HepG2 (cell line): ENCODE measurements at regions not wholly inside any gene's neighbourhood (a gene's known extent, or its start where the extent isn't known, plus 50 kb on each side); places are given as distances from the start of the nearest gene placed in this dataset.

Experiments
- ATAC-seq: fragments of 200-7000 bp; cut with Tn5 transposase; 3 replicates; pipeline ENCODE4 v1.9.1; 2020; ENCODE audit warnings: mild to moderate bottlenecking, moderate library complexity
- BruUV-seq: library from RNA; stranded (reverse); fragments of 400-500 nt; replicated peaks from 2 replicates; lab custom pipeline; 2021; lab: Mats Ljungman, UMichigan
- CTCF ChIA-PET: fragments of 300-600 bp; formaldehyde crosslinking; extraction: SDS; loops from one replicate; lab custom pipeline; 2021; ENCODE audit warnings: low total read pairs, inconsistent platforms, low intra/inter-chr PET ratio; lab: Yijun Ruan, JAX
- POLR2A ChIA-PET: fragments of 350-600 bp; sonication (Branson Sonifier 250); formaldehyde crosslinking; loops from one replicate; lab custom pipeline; 2020; ENCODE audit warnings: antibody characterized with exemption, inconsistent platforms; lab: Yijun Ruan, JAX
- DNase-seq: peaks from one replicate; pipeline ENCODE4 v3.0.0-alpha.2; 2015; ENCODE audit warnings: low spot score
- FAIRE-seq: peaks from 3 replicates; lab custom pipeline; 2011; peaks lifted over from hg19 to GRCh38; lab: Jason Lieb, UNC
- H2AFZ ChIP-seq: one replicate; pipeline ENCODE4 v1.6.1; 2011; ENCODE audit warnings: low read length, inconsistent platforms
- H3K27ac ChIP-seq: fragments of 300-600 bp; 3 replicates; pipeline ENCODE4 v1.8.0; 2011; ENCODE audit warnings: mixed run types, mild to moderate bottlenecking, mixed read lengths, low read length, inconsistent platforms; ENCODE audit not compliant: insufficient read depth; ENCODE audit errors: extremely low read length
- H3K27me3 ChIP-seq, 2 experiments: fragments of 200-600 bp in 1 of 2; 2 replicates in 1 of 2; 3 replicates in 1 of 2; pipeline versions ENCODE4 v1.6.0 to v1.8.0; 2011; ENCODE audit warnings: low read length in 2 of 2, mild to moderate bottlenecking in 2 of 2, moderate library complexity in 2 of 2, inconsistent platforms in 1 of 2; ENCODE audit not compliant: insufficient read depth in 2 of 2, control insufficient read depth in 1 of 2
- H3K36me3 ChIP-seq, 2 experiments: fragments of 200-600 bp in 1 of 2; replicated peaks in 1 of 2; 2 replicates in 1 of 2; 3 replicates in 1 of 2; pipeline versions ENCODE4 v1.5.1 to v1.8.0; 2011; ENCODE audit warnings: low read length in 2 of 2, inconsistent platforms in 1 of 2; ENCODE audit not compliant: insufficient read depth in 2 of 2, control insufficient read depth in 1 of 2
- H3K4me1 ChIP-seq: 2 replicates; pipeline ENCODE4 v1.5.1; 2012; ENCODE audit warnings: low read length, inconsistent platforms; ENCODE audit not compliant: insufficient read depth
- H3K4me2 ChIP-seq: 2 replicates; pipeline ENCODE4 v1.6.0; 2011; ENCODE audit warnings: low read depth, low read length, inconsistent platforms
- H3K4me3 ChIP-seq, 3 experiments: fragments of 200-600 bp in 1 of 3; sonication (generic), shearing (Covaris generic) in 1 of 3; replicated peaks in 1 of 3; 2 replicates each; pipeline ENCODE4 v1.5.1; 2011 to 2016; ENCODE audit warnings: low read length in 3 of 3, inconsistent platforms in 2 of 3, low read depth in 2 of 3, mild to moderate bottlenecking in 2 of 3, control low read depth in 1 of 3, mixed read lengths in 1 of 3; ENCODE audit not compliant: insufficient read depth in 1 of 3
- H3K79me2 ChIP-seq: one replicate; pipeline ENCODE4 v1.6.1; 2011; ENCODE audit warnings: low read length, inconsistent platforms; ENCODE audit not compliant: insufficient read depth
- H3K9ac ChIP-seq: 2 replicates; pipeline ENCODE4 v1.6.0; 2011; ENCODE audit warnings: mild to moderate bottlenecking, low read depth, low read length, inconsistent platforms; ENCODE audit not compliant: insufficient read depth
- H3K9me3 ChIP-seq: 2 replicates; pipeline ENCODE4 v1.5.1; 2012; ENCODE audit warnings: mild to moderate bottlenecking, low read length
- H4K20me1 ChIP-seq: 2 replicates; pipeline ENCODE4 v1.6.0; 2011; ENCODE audit warnings: inconsistent platforms, mild to moderate bottlenecking, low read length, moderate library complexity; ENCODE audit not compliant: insufficient read depth
- CREB1 ChIP-seq, 2 experiments: fragments of 450-650 bp in 1 of 2; IDR thresholded peaks; 2 replicates each; pipeline ENCODE4 v1.6.1; 2016 to 2017; ENCODE audit warnings: control low read depth in 1 of 2, mild to moderate bottlenecking in 1 of 2, missing compliant biosample characterization in 1 of 2, missing genetic modification characterization in 1 of 2
- HOMEZ ChIP-seq: IDR thresholded peaks from 2 replicates; pipeline ENCODE4 v1.6.1; 2016; ENCODE audit warnings: low read depth
- HOXD1 ChIP-seq: sonication (generic); formaldehyde crosslinking; IDR thresholded peaks from 2 replicates; pipeline ENCODE4 v1.5.0; 2020; ENCODE audit warnings: missing genetic modification reagents
- KIAA2018 ChIP-seq: sonication (generic); formaldehyde crosslinking; IDR thresholded peaks from 2 replicates; pipeline ENCODE4 v1.5.0; 2020; ENCODE audit warnings: mild to moderate bottlenecking, missing genetic modification reagents, borderline replicate concordance
- MAFF ChIP-seq: IDR thresholded peaks from 2 replicates; pipeline ENCODE4 v1.6.1; 2011; ENCODE audit warnings: low read depth, low read length, improper control_type of control experiment
- MAFK ChIP-seq, 2 experiments: IDR thresholded peaks in 1 of 2; conservative IDR thresholded peaks in 1 of 2; 2 replicates each; pipeline ENCODE4 v1.6.1; 2011; ENCODE audit warnings: improper control_type of control experiment in 2 of 2, low read length in 2 of 2
- PAF1 ChIP-seq: IDR thresholded peaks from 2 replicates; pipeline ENCODE4 v1.6.1; 2016; ENCODE audit warnings: missing genetic modification reagents, missing compliant biosample characterization
- ZNF331 ChIP-seq: sonication (generic); formaldehyde crosslinking; IDR thresholded peaks from 2 replicates; pipeline ENCODE4 v1.4.0; 2020; ENCODE audit warnings: missing genetic modification reagents
- WGBS: methylation state at CpG from one replicate; pipeline ENCODE4 v1.1.6; 2017; ENCODE audit warnings: low lambda C conversion rate; 5-methylcytosine and 5-hydroxymethylcytosine counted together
- in situ Hi-C: cut with HindIII; loops from 2 replicates; pipeline ENCODE4 v1.10.0; 2017; ENCODE audit warnings: low pct_unique_long_range_greater_than_20kb; ENCODE audit not compliant: extremely low pct_ligation_motif_present
- intact Hi-C: fragments of 100-400 bp; cut with micrococcal nuclease; formaldehyde crosslinking; loops from one replicate; pipeline ENCODE4 v1.10.0; 2022; ENCODE audit not compliant: unreplicated experiment

DNA sequence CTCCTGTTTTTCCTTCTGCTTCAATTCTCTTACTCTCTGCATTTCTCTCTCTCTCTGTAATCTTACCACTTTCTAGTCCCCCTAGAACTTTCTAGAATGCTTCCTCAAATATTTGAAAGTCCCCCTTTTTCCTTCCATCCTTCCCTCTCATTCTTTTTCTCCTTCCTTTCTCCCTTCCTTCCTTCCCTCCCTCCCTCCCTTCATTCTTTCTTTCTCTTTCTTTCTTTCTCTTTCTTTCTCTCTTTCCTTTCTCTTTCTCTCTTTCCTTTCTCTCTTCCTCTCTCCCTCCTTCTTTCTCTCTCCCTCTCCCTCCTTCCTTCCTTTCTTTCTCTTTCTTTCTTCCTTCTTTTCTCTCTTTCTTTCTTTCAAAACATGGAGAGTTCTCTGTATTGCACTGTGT lies 201.4 kb upstream of the IGF1 start (continued):
- TF ChIP-seq KIAA2018 (CRISPR knock-in tag) = no peak
- no peak for TF ChIP-seq HOXD1 (CRISPR knock-in tag)
- no peak for TF ChIP-seq ZNF331 (CRISPR knock-in tag)

- no peak for DNase-seq
- in situ Hi-C loops = no loop called here
Measured at GRCh38 chr12:102681309-102681708, 200.9 kb upstream of the IGF1 start.

More at GRCh38 chr12:102681309-102681708, 200.9 kb upstream of the IGF1 start:
- FAIRE-seq = no peak
- no TSS peak for BruUV-seq
- Histone ChIP-seq H3K4me2 (no peak overlapping the region), H3K36me3 (no peaks in the 10 kb centered on the region), H4K20me1 (no peaks in the 10 kb centered on the region), H3K79me2 (no peaks in the 10 kb centered on the region), H3K27me3 (no peaks in the 10 kb centered on the region), H3K9ac (no peak overlapping the region)
- WGBS = 6% methylated on average over 2 of the region's 2 CpGs
- CTCF ChIA-PET = no interaction called here
- no peak for TF ChIP-seq HOMEZ
- peak; percentile 13 to 69; a peak in 2 of 4 replicates for TF ChIP-seq MAFK (conservative IDR thresholded peaks at IDR 0.05 in 1 of 2, IDR thresholded peaks at IDR 0.05 in 1 of 2; ENCODE audit: low read length in 2 of 2)
- TF ChIP-seq CREB1 (IDR thresholded peaks at IDR 0.05) = no peak
- TF ChIP-seq CREB1 (CRISPR knock-in tag; IDR thresholded peaks at IDR 0.05) = no peak
- peak; percentile 45 for TF ChIP-seq MAFF
- TF ChIP-seq PAF1 (CRISPR knock-in tag) = no peak
- TF ChIP-seq, all 625 proteins: peak for 2
- POLR2A ChIA-PET = no interaction called here
- intact Hi-C loops = no loop called here
- no peak overlapping the region for H2AFZ ChIP-seq
- ATAC-seq = no peak
- no peak overlapping the region for H3K4me3 ChIP-seq
- no peaks in the 10 kb centered on the region for H3K4me1 ChIP-seq
- no peaks in the 10 kb centered on the region for H3K9me3 ChIP-seq
- H3K27ac ChIP-seq = no peak overlapping the region
